ENCODE measurements at regions not wholly inside any gene's neighbourhood (a gene's known extent, or its start where the extent isn't known, plus 50 kb on each side); places are given as distances from the start of the nearest gene placed in this dataset.
A peak's percentile ranks its signal among the peaks of the same experiment; 100 is the strongest.

- Histone ChIP-seq H3K27me3 (ENCODE audit: insufficient read depth, insufficient read length) (no peaks in the 10 kb centered on the region), H3K36me3 (ENCODE audit: insufficient read depth, insufficient read length, low read length) (no peaks in the 10 kb centered on the region), H3K9me3 (ENCODE audit: insufficient read depth, low read length) (no peaks in the 10 kb centered on the region; the same call in 1 of the 2 replicates), H3K4me3 (ENCODE audit: insufficient read length, low read depth) (no peak overlapping the region), H3K9ac (ENCODE audit: insufficient read length, low read depth) (no peak overlapping the region), H3K4me1 (ENCODE audit: insufficient read depth, insufficient read length) (no peaks in the 10 kb centered on the region)
- TF ChIP-seq ZNF274 (IDR thresholded peaks at IDR 0.05; ENCODE audit: low read depth, low read length): no peak
- no peak for TF ChIP-seq YY1 (IDR thresholded peaks at IDR 0.05; ENCODE audit: insufficient read depth, insufficient read length)
- TF ChIP-seq SUZ12 (IDR thresholded peaks at IDR 0.05; ENCODE audit: extremely low read depth, insufficient read depth, insufficient read length): no peak
- DNase-seq (ENCODE audit: low read depth, low spot score): no peak
Measured at GRCh38 chr3:135364676-135365075, 569.6 kb downstream of the EPHB1 start.

DNA sequence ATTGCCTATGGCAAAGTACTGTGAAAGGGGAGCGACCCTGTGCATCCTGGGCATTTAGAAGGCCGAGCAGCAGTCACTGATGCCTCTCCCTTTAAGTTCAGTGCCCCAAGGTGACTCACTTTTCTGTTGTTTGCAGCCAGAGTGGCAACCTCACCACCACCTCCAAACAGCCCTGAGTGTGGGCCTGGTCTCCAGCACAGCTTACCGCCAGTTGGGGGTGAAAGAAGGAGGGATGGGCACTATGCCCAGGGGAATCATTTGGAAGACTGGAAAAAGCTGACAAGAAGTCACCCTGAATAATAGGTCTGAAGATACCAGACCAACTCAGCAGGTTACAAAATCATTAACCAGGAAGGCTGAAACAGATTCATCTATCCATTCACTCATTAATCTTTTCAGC, 571.8 kb downstream of the EPHB1 start:
- Histone ChIP-seq H3K36me3 (ENCODE audit: insufficient read depth, insufficient read length, low read length) (no peaks in the 10 kb centered on the region), H3K4me3 (ENCODE audit: insufficient read length, low read depth) (no peak overlapping the region), H3K9ac (ENCODE audit: insufficient read length, low read depth) (no peak overlapping the region), H3K27me3 (ENCODE audit: insufficient read depth, insufficient read length) (no peaks in the 10 kb centered on the region), H3K9me3 (ENCODE audit: insufficient read depth, low read length) (no peaks in the 10 kb centered on the region; the same call in 1 of the 2 replicates), H3K4me1 (ENCODE audit: insufficient read depth, insufficient read length) (no peaks in the 10 kb centered on the region)
- TF ChIP-seq SUZ12 (IDR thresholded peaks at IDR 0.05; ENCODE audit: extremely low read depth, insufficient read depth, insufficient read length) (no peak), ZNF274 (IDR thresholded peaks at IDR 0.05; ENCODE audit: low read depth, low read length) (no peak)
- DNase-seq (ENCODE audit: low read depth, low spot score): no peak

DNA sequence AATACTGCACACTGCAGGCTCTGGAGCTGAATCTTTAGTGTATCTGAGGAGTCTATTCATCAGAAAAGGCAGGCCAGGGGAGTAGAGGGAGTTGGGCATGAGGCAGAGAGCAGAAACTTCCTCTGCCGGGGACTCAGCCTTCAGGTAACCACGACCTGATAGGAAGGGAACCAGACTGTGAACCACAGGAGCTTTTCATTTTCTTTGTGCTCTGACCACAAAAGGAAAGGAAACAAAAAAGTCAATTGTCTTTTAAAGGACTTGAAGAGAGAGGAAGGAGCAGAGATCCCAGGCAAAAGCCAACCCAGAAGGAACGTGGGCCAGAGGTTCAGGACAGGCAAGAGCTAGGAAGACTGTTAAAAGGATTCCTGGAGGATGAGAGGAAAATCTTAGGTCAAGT, 573.3 kb downstream of the EPHB1 start:
- H3K4me3 ChIP-seq (ENCODE audit: insufficient read length, low read depth): no peak overlapping the region
- H3K4me1 ChIP-seq (ENCODE audit: insufficient read depth, insufficient read length): no peaks in the 10 kb centered on the region
- H3K9ac ChIP-seq (ENCODE audit: insufficient read length, low read depth): no peak overlapping the region
- no peaks in the 10 kb centered on the region for H3K27me3 ChIP-seq (ENCODE audit: insufficient read depth, insufficient read length)
- no peaks in the 10 kb centered on the region for H3K36me3 ChIP-seq (ENCODE audit: insufficient read depth, insufficient read length, low read length)
- DNase-seq (ENCODE audit: low read depth, low spot score): peak; percentile 40
- TF ChIP-seq SUZ12 (IDR thresholded peaks at IDR 0.05; ENCODE audit: extremely low read depth, insufficient read depth, insufficient read length) (no peak), ZNF274 (IDR thresholded peaks at IDR 0.05; ENCODE audit: low read depth, low read length) (no peak), YY1 (IDR thresholded peaks at IDR 0.05; ENCODE audit: insufficient read depth, insufficient read length) (no peak)
- no peaks in the 10 kb centered on the region; the same call in 1 of the 2 replicates for H3K9me3 ChIP-seq (ENCODE audit: insufficient read depth, low read length)

- no peaks in the 10 kb centered on the region for H3K4me1 ChIP-seq (ENCODE audit: insufficient read depth, insufficient read length)
- no peaks in the 10 kb centered on the region for H3K27me3 ChIP-seq (ENCODE audit: insufficient read depth, insufficient read length)
- TF ChIP-seq YY1 (IDR thresholded peaks at IDR 0.05; ENCODE audit: insufficient read depth, insufficient read length) (no peak), SUZ12 (IDR thresholded peaks at IDR 0.05; ENCODE audit: extremely low read depth, insufficient read depth, insufficient read length) (no peak), ZNF274 (IDR thresholded peaks at IDR 0.05; ENCODE audit: low read depth, low read length) (no peak)
- no peak overlapping the region for H3K9ac ChIP-seq (ENCODE audit: insufficient read length, low read depth)
- H3K9me3 ChIP-seq (ENCODE audit: insufficient read depth, low read length): no peaks in the 10 kb centered on the region; the same call in 1 of the 2 replicates
- no peak for DNase-seq (ENCODE audit: low read depth, low spot score)
- H3K4me3 ChIP-seq (ENCODE audit: insufficient read length, low read depth): no peak overlapping the region
- H3K36me3 ChIP-seq (ENCODE audit: insufficient read depth, insufficient read length, low read length): no peaks in the 10 kb centered on the region
Measured at GRCh38 chr3:135368781-135369180, 573.7 kb downstream of the EPHB1 start.

GRCh38 chr3:135374571-135374970, 579.5 kb downstream of the EPHB1 start:
- H3K9ac ChIP-seq (ENCODE audit: insufficient read length, low read depth): no peak overlapping the region
- no peak for TF ChIP-seq ZNF274 (IDR thresholded peaks at IDR 0.05; ENCODE audit: low read depth, low read length)
- no peak for TF ChIP-seq SUZ12 (IDR thresholded peaks at IDR 0.05; ENCODE audit: extremely low read depth, insufficient read depth, insufficient read length)
- no peak for TF ChIP-seq YY1 (IDR thresholded peaks at IDR 0.05; ENCODE audit: insufficient read depth, insufficient read length)
- no peaks in the 10 kb centered on the region for H3K4me1 ChIP-seq (ENCODE audit: insufficient read depth, insufficient read length)
- H3K9me3 ChIP-seq (ENCODE audit: insufficient read depth, low read length): no peaks in the 10 kb centered on the region
- H3K27me3 ChIP-seq (ENCODE audit: insufficient read depth, insufficient read length): no peaks in the 10 kb centered on the region
- H3K4me3 ChIP-seq (ENCODE audit: insufficient read length, low read depth): no peak overlapping the region
- DNase-seq (ENCODE audit: low read depth, low spot score): no peak
- H3K36me3 ChIP-seq (ENCODE audit: insufficient read depth, insufficient read length, low read length): no peaks in the 10 kb centered on the region

DNA sequence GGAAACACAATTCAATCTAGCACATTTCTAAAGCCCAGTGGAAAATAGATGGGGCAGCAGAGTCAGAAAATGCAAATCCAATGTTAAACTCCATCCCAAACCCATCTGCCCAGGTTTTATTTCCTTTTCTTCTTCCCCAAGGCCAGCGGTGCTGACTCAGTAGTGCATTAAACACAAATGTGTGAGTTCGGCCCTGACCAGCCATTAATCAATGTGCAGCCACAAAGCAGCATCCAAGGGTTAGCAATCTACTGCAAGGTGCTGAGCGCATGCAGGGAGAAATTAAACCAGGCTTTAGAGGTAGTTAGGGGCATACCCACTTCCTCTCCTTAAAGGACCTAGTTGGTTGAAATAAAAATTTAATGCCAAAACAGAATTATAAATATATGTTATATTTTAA, 583.3 kb upstream of the PPP2R3A start:
- H3K27me3 ChIP-seq (ENCODE audit: insufficient read depth, insufficient read length): no peaks in the 10 kb centered on the region
- no peak overlapping the region for H3K9ac ChIP-seq (ENCODE audit: insufficient read length, low read depth)
- no peak overlapping the region for H3K4me3 ChIP-seq (ENCODE audit: insufficient read length, low read depth)
- H3K36me3 ChIP-seq (ENCODE audit: insufficient read depth, insufficient read length, low read length): no peaks in the 10 kb centered on the region
- H3K9me3 ChIP-seq (ENCODE audit: insufficient read depth, low read length): no peaks in the 10 kb centered on the region
- H3K4me1 ChIP-seq (ENCODE audit: insufficient read depth, insufficient read length): peaks cover 2% of the 10 kb centered on the region
- TF ChIP-seq SUZ12 (IDR thresholded peaks at IDR 0.05; ENCODE audit: extremely low read depth, insufficient read depth, insufficient read length) (no peak), YY1 (IDR thresholded peaks at IDR 0.05; ENCODE audit: insufficient read depth, insufficient read length) (no peak), ZNF274 (IDR thresholded peaks at IDR 0.05; ENCODE audit: low read depth, low read length) (no peak)
- DNase-seq (ENCODE audit: low read depth, low spot score): no peak

DNA sequence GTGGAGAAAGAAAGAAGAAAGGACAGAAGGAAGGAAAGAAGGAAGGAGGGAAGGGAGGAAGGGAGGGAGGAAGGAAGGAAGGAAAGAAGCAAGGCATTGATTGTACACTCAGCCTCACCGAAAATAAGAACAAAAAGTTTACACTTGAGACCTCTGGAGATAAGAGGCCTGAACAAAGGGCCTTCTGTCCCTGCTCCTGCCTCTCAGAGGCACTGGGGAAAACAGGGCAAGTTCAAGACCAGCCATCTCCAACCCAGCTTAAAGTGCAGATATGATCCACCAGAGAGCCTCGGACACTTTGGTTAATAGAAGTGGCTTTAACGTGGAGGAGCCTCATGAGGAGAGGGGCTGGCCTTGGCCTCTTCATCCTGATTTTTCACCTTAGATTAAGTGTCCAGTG, 582.9 kb upstream of the PPP2R3A start:
- TF ChIP-seq SUZ12 (IDR thresholded peaks at IDR 0.05; ENCODE audit: extremely low read depth, insufficient read depth, insufficient read length): no peak
- TF ChIP-seq YY1 (IDR thresholded peaks at IDR 0.05; ENCODE audit: insufficient read depth, insufficient read length): no peak
- no peak for TF ChIP-seq ZNF274 (IDR thresholded peaks at IDR 0.05; ENCODE audit: low read depth, low read length)
- DNase-seq (ENCODE audit: low read depth, low spot score): no peak

More for the DNA sequence above, 582.9 kb upstream of the PPP2R3A start:
- Histone ChIP-seq H3K9ac (ENCODE audit: insufficient read length, low read depth) (no peak overlapping the region), H3K27me3 (ENCODE audit: insufficient read depth, insufficient read length) (no peaks in the 10 kb centered on the region), H3K36me3 (ENCODE audit: insufficient read depth, insufficient read length, low read length) (no peaks in the 10 kb centered on the region), H3K9me3 (ENCODE audit: insufficient read depth, low read length) (no peaks in the 10 kb centered on the region), H3K4me3 (ENCODE audit: insufficient read length, low read depth) (no peak overlapping the region), H3K4me1 (ENCODE audit: insufficient read depth, insufficient read length) (peaks cover 2% of the 10 kb centered on the region)

All from NT2/D1 (cell line).